ENCODE measurements at regions not wholly inside any gene's neighbourhood (a gene's known extent, or its start where the extent isn't known, plus 50 kb on each side); places are given as distances from the start of the nearest gene placed in this dataset.
"Not testable (repeated sequence)": the region's sequence is repeated elsewhere in the genome, so short reads cannot be mapped to it uniquely, and the experiment has no call there.

- no peak for TF ChIP-seq CTCF (IDR thresholded peaks at IDR 0.05; ENCODE audit: insufficient read depth, low read depth, low read length, missing control alignments)
- no peak overlapping the region for H3K4me3 ChIP-seq (ENCODE audit: low read length)
- no peak for DNase-seq (ENCODE audit: low read depth)
These were observed 204.8 kb downstream of the GABRG2 start for GRCh38 chr5:162272417-162272816.

- no peak overlapping the region for H3K4me3 ChIP-seq (ENCODE audit: low read length)
- TF ChIP-seq CTCF (IDR thresholded peaks at IDR 0.05; ENCODE audit: insufficient read depth, low read depth, low read length, missing control alignments), result no peak
These were observed 207.1 kb downstream of the GABRG2 start for GRCh38 chr5:162274679-162275078.

GRCh38 chr5:162275387-162275786 is 207.8 kb downstream of the GABRG2 start:
- DNase-seq (ENCODE audit: low read depth); H3K4me3 ChIP-seq (ENCODE audit: low read length): not testable (repeated sequence)

More at GRCh38 chr5:162274679-162275078, 207.1 kb downstream of the GABRG2 start:
- no peak for DNase-seq (ENCODE audit: low read depth)

- no peak for TF ChIP-seq CTCF (IDR thresholded peaks at IDR 0.05; ENCODE audit: insufficient read depth, low read depth, low read length, missing control alignments)
- H3K4me3 ChIP-seq (ENCODE audit: low read length), result no peak overlapping the region
- DNase-seq (ENCODE audit: low read depth), result no peak
These were observed 214.6 kb downstream of the GABRG2 start for GRCh38 chr5:162282191-162282590.

GRCh38 chr5:162283609-162284008 is 216.0 kb downstream of the GABRG2 start:
- no peak overlapping the region for H3K4me3 ChIP-seq (ENCODE audit: low read length)
- no peak for DNase-seq (ENCODE audit: low read depth)
- no peak for TF ChIP-seq CTCF (IDR thresholded peaks at IDR 0.05; ENCODE audit: insufficient read depth, low read depth, low read length, missing control alignments)

- TF ChIP-seq CTCF (IDR thresholded peaks at IDR 0.05; ENCODE audit: insufficient read depth, low read depth, low read length, missing control alignments), result no peak
- no peak overlapping the region for H3K4me3 ChIP-seq (ENCODE audit: low read length)
- DNase-seq (ENCODE audit: low read depth), result no peak
These were observed 221.2 kb downstream of the GABRG2 start for GRCh38 chr5:162288647-162289296.

GRCh38 chr5:162289489-162289888 is 221.9 kb downstream of the GABRG2 start:
- no peak for TF ChIP-seq CTCF (IDR thresholded peaks at IDR 0.05; ENCODE audit: insufficient read depth, low read depth, low read length, missing control alignments)
- DNase-seq (ENCODE audit: low read depth), result no peak
- no peak overlapping the region for H3K4me3 ChIP-seq (ENCODE audit: low read length)

Data from epithelial cell of esophagus (primary cell).